Sigmoid colon (tissue), 6 donors: ENCODE measurements at regions not wholly inside any gene's neighbourhood (a gene's known extent, or its start where the extent isn't known, plus 50 kb on each side); places are given as distances from the start of the nearest gene placed in this dataset.
A peak's percentile ranks its signal among the peaks of the same experiment; 100 is the strongest.

Experiments
- DNase-seq: peaks from one replicate; pipeline ENCODE4 v3.0.0-alpha.2; 2019
- H3K27ac ChIP-seq, 4 donors: fragments of 200-600 bp; sonication (generic); one replicate each; pipeline ENCODE4 v1.5.1; 2016 to 2019; ENCODE audit warnings: mild to moderate bottlenecking in 1 of 4
- H3K27me3 ChIP-seq, 3 donors: fragments of 200-600 bp; sonication (generic); one replicate each; pipeline ENCODE4 v1.5.1; 2019; ENCODE audit warnings: mild to moderate bottlenecking in 1 of 3
- H3K36me3 ChIP-seq, 4 donors: fragments of 200-600 bp; sonication (generic); one replicate each; pipeline ENCODE4 v1.5.1; 2016 to 2019
- H3K4me1 ChIP-seq, 4 donors: fragments of 200-600 bp; sonication (generic); one replicate each; pipeline ENCODE4 v1.5.1; 2017 to 2019
- H3K4me3 ChIP-seq, 4 donors: fragments of 200-600 bp; sonication (generic); one replicate each; pipeline ENCODE4 v1.5.1; 2017 to 2019; ENCODE audit warnings: mild to moderate bottlenecking in 2 of 4, moderate library complexity in 1 of 4
- H3K9me3 ChIP-seq, 4 donors: fragments of 200-600 bp in 3 of 4; sonication (generic) in 3 of 4; one replicate each; pipeline versions ENCODE4 v1.5.1 to v1.6.1; 2013 to 2019
- CTCF ChIP-seq, 4 experiments: fragments of 450-650 bp in 3 of 4; fragments of 200-600 bp in 1 of 4; IDR thresholded peaks; one replicate each; pipeline ENCODE4 v1.5.1; 2016 to 2019; ENCODE audit warnings: antibody characterized with exemption in 4 of 4, mild to moderate bottlenecking in 3 of 4, moderate library complexity in 2 of 4
- EP300 ChIP-seq, 4 donors: sonication (generic); formaldehyde crosslinking; IDR thresholded peaks; one replicate each; pipeline ENCODE4 v1.6.1; 2017; ENCODE audit warnings: antibody characterized with exemption in 4 of 4
- POLR2A ChIP-seq, 2 donors: fragments of 450-650 bp; IDR thresholded peaks; one replicate each; pipeline ENCODE4 v1.6.1; 2016; ENCODE audit warnings: antibody characterized with exemption in 2 of 2, mild to moderate bottlenecking in 2 of 2, moderate library complexity in 2 of 2
- POLR2AphosphoS5 ChIP-seq, 4 donors: sonication (generic); formaldehyde crosslinking; IDR thresholded peaks; one replicate each; pipeline ENCODE4 v1.6.1; 2017; ENCODE audit warnings: antibody characterized with exemption in 4 of 4
- WGBS, 2 donors: extraction: QIAGEN DNeasy Blood & Tissue Kit; methylation state at CpG; one replicate each; pipeline ENCODE4 v1.1.7; 2013; 5-methylcytosine and 5-hydroxymethylcytosine counted together
- intact Hi-C: fragments of 100-400 bp; cut with DNase I; formaldehyde crosslinking; loops from one replicate; pipeline ENCODE4 v1.15.1; 2023
- donor health status: healthy with polysubstance abuse.
- donor health status: healthy.

- intact Hi-C loops = no loop called here
- 5 to 14% methylated on average over 6 of the region's 6 CpGs for WGBS, 2 donors
- no peaks in the 10 kb centered on the region for H3K36me3 ChIP-seq
- DNase-seq = no peak
- H3K27ac ChIP-seq = no peak overlapping the region
- peak in 2 of 4 experiments; percentile 12 to 33 for TF ChIP-seq CTCF (IDR thresholded peaks at IDR 0.05)
- TF ChIP-seq POLR2A (IDR thresholded peaks at IDR 0.05) = no peak
- H3K9me3 ChIP-seq = no peaks in the 10 kb centered on the region
- H3K4me1 ChIP-seq = no peaks in the 10 kb centered on the region
- no peak overlapping the region for H3K4me3 ChIP-seq
- H3K27me3 ChIP-seq = no peaks in the 10 kb centered on the region
These were observed 2375.8 kb upstream of the TENM3 start for GRCh38 chr4:179867300-179867878.

GRCh38 chr4:179871726-179872125 is 2371.5 kb upstream of the TENM3 start:
- WGBS, 2 donors = 70 to 85% methylated on average over 1 of the region's 1 CpG
- intact Hi-C loops = no loop called here
- no peak for DNase-seq
- Histone ChIP-seq H3K27me3 (no peaks in the 10 kb centered on the region), H3K4me1 (no peaks in the 10 kb centered on the region), H3K9me3 (no peaks in the 10 kb centered on the region), H3K36me3 (no peaks in the 10 kb centered on the region), H3K27ac (no peak overlapping the region), H3K4me3 (no peak overlapping the region)
- TF ChIP-seq POLR2A (IDR thresholded peaks at IDR 0.05) (no peak), EP300 (IDR thresholded peaks at IDR 0.05) (no peak), POLR2AphosphoS5 (IDR thresholded peaks at IDR 0.05) (no peak), CTCF (IDR thresholded peaks at IDR 0.05) (no peak)

GRCh38 chr4:179872755-179873154 is 2370.4 kb upstream of the TENM3 start:
- Histone ChIP-seq H3K4me3 (no peak overlapping the region), H3K36me3 (no peaks in the 10 kb centered on the region), H3K4me1 (no peaks in the 10 kb centered on the region), H3K9me3 (no peaks in the 10 kb centered on the region), H3K27ac (no peak overlapping the region), H3K27me3 (no peaks in the 10 kb centered on the region)
- TF ChIP-seq POLR2AphosphoS5 (IDR thresholded peaks at IDR 0.05) = no peak
- no peak for TF ChIP-seq CTCF (IDR thresholded peaks at IDR 0.05)
- TF ChIP-seq POLR2A (IDR thresholded peaks at IDR 0.05) = no peak
- TF ChIP-seq EP300 (IDR thresholded peaks at IDR 0.05) = no peak
- WGBS, 2 donors = 58 to 65% methylated on average over 3 of the region's 3 CpGs
- no peak for DNase-seq
- intact Hi-C loops = no loop called here

- TF ChIP-seq POLR2A (IDR thresholded peaks at IDR 0.05) (no peak), CTCF (IDR thresholded peaks at IDR 0.05) (no peak), EP300 (IDR thresholded peaks at IDR 0.05) (no peak), POLR2AphosphoS5 (IDR thresholded peaks at IDR 0.05) (no peak)
- DNase-seq = no peak
- intact Hi-C loops = no loop called here
- Histone ChIP-seq H3K36me3 (no peaks in the 10 kb centered on the region), H3K27ac (no peak overlapping the region), H3K27me3 (no peaks in the 10 kb centered on the region), H3K9me3 (no peaks in the 10 kb centered on the region), H3K4me1 (no peaks in the 10 kb centered on the region), H3K4me3 (no peak overlapping the region)
- 52% methylated on average over 3 of the region's 3 CpGs for WGBS, 2 donors
These were observed 2362.4 kb upstream of the TENM3 start for GRCh38 chr4:179880756-179881155.
